Stimulated activated naive B cell treated with anti-CD40 and anti-IgM and Interleukin-4, amounts not matched to agents 10 μg/mL and 1 μg/mL and 100 μg/mL, for 72 hours (primary cell): ENCODE measurements at regions not wholly inside any gene's neighbourhood (a gene's known extent, or its start where the extent isn't known, plus 50 kb on each side); places are given as distances from the start of the nearest gene placed in this dataset.

Experiments used
- ATAC-seq, 2 donors: fragments of 150-1000 bp; cut with Tn5 transposase; replicated peaks; 2 replicates each; pipeline ENCODE4 v1.10.0; 2021; ENCODE audit warnings: moderate library complexity in 1 of 2
- DNase-seq: peaks from one replicate; pipeline ENCODE4 v3.0.0; 2021
- H3K27ac Mint-ChIP-seq: one replicate; pipeline ENCODE4 v1.8.0; 2022; ENCODE audit warnings: mild to moderate bottlenecking, mixed read lengths
- H3K27me3 Mint-ChIP-seq, 2 donors: one replicate each; pipeline ENCODE4 v1.8.0; 2022; ENCODE audit warnings: mixed read lengths in 2 of 2
- H3K36me3 Mint-ChIP-seq, 2 donors: one replicate each; pipeline ENCODE4 v1.8.0; 2022; ENCODE audit warnings: mixed read lengths in 2 of 2, mild to moderate bottlenecking in 1 of 2
- H3K4me1 Mint-ChIP-seq, 2 donors: one replicate each; pipeline ENCODE4 v1.8.0; 2022; ENCODE audit warnings: mixed read lengths in 2 of 2, mild to moderate bottlenecking in 1 of 2
- H3K4me3 Mint-ChIP-seq, 2 donors: one replicate each; pipeline ENCODE4 v1.8.0; 2022; ENCODE audit warnings: mild to moderate bottlenecking in 2 of 2, mixed read lengths in 2 of 2, moderate library complexity in 1 of 2
- H3K9me3 Mint-ChIP-seq, 2 donors: one replicate each; pipeline ENCODE4 v1.8.0; 2022; ENCODE audit warnings: mixed read lengths in 2 of 2, mild to moderate bottlenecking in 1 of 2

- Mint-ChIP-seq H3K36me3 (no peaks in the 10 kb centered on the region), H3K4me3 (no peak overlapping the region), H3K27ac (no peak overlapping the region), H3K4me1 (peaks cover 3 to 13% of the 10 kb centered on the region in 2 donors), H3K27me3 (peaks cover 7 to 15% of the 10 kb centered on the region in 2 donors), H3K9me3 (no peaks in the 10 kb centered on the region)
- DNase-seq (no peak), ATAC-seq (no peak)
Observed at GRCh38 chr2:237161189-237161588, 75.5 kb downstream of the COPS8 start.

DNA sequence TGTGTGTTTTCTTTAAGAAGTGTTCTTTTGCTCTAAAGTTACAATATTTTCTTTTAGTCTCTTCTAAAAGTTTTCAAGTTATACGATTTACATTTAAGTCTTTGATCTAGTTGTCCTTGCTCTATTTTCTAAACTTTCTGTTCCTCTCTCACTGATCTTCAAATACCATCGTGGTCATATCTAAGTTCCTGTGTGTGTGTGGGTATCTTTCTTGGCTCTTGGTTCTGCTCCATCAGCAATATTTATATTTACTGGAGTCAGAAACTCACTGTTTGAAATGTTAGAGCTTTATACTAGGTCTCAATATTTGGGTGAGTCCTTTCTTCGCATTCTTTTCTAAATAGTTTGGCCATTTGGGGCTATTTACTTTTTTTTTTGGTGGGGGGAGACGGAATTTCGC is 77.3 kb downstream of the COPS8 start:
- Mint-ChIP-seq H3K27ac (no peak overlapping the region), H3K4me3 (no peak overlapping the region), H3K27me3 (peaks cover 14 to 16% of the 10 kb centered on the region in 2 donors), H3K36me3 (no peaks in the 10 kb centered on the region), H3K4me1 (peaks cover 3 to 13% of the 10 kb centered on the region in 2 donors), H3K9me3 (peaks cover 0 to 2% of the 10 kb centered on the region in 2 donors)
- DNase-seq, result no peak
- ATAC-seq, result peak in 1 of 2 donors; percentile 64

GRCh38 chr2:237164474-237165042 is 78.9 kb downstream of the COPS8 start:
- Mint-ChIP-seq H3K27me3 (peaks cover 18 to 25% of the 10 kb centered on the region in 2 donors), H3K9me3 (peaks cover 9 to 11% of the 10 kb centered on the region in 2 donors), H3K4me3 (no peak overlapping the region), H3K4me1 (peaks cover under 1 to 13% of the 10 kb centered on the region in 2 donors), H3K36me3 (no peaks in the 10 kb centered on the region), H3K27ac (no peak overlapping the region)
- ATAC-seq (no peak), DNase-seq (no peak)

DNA sequence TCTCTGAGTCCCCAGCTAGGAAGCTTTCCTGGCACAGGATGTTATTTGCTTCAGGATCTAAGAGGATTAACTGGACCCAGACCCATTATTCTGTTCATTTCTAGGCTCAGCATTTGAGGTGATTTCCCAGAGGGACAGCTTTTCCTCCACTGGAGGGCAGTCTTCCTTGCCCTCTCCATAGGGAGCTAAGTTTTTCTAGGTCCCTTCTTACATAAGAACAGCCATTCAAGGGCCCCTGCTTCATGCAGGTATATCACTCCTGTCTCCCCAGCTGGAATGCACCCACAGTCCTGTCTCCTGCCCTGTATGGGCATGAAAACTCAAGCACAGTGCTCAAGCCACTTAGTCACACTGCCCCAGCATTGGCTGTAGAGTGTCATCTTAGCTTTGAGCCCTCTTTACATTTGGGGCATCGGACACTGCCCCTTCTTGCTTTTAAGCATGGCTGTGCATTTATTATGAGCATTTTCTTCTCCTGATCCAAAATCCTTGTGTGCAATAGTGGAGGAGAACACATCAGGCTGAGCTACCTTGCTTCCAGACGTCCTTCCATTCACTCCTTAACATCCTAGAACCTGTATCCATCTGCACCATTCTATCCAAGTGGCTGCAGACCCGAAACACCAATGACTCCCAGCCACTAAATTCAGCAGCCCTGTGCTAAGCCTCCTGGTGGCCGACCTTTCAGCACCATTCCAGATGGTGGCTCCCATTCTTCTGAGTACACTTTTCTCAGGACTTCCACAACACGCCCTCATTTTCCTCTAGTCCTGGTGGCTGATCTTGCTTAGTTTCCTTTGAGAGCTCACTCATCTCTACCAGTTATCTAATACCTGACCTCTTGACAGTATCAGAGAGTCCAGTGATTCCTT is 80.0 kb downstream of the COPS8 start:
- peaks cover 21 to 30% of the 10 kb centered on the region in 2 donors for H3K27me3 Mint-ChIP-seq
- ATAC-seq, result no peak
- no peak overlapping the region for H3K27ac Mint-ChIP-seq
- H3K4me1 Mint-ChIP-seq, result peaks cover 0 to 7% of the 10 kb centered on the region in 2 donors
- H3K9me3 Mint-ChIP-seq, result peaks cover 9 to 11% of the 10 kb centered on the region in 2 donors
- H3K4me3 Mint-ChIP-seq, result no peak overlapping the region
- no peaks in the 10 kb centered on the region for H3K36me3 Mint-ChIP-seq
- no peak for DNase-seq

GRCh38 chr2:237167038-237167437 is 81.3 kb downstream of the COPS8 start:
- Mint-ChIP-seq H3K27ac (no peak overlapping the region), H3K27me3 (peaks cover 21 to 30% of the 10 kb centered on the region in 2 donors), H3K9me3 (peaks cover 9 to 11% of the 10 kb centered on the region in 2 donors), H3K4me1 (peaks cover 0 to 7% of the 10 kb centered on the region in 2 donors), H3K36me3 (no peaks in the 10 kb centered on the region), H3K4me3 (no peak overlapping the region)
- DNase-seq, result no peak
- ATAC-seq, result no peak

- Mint-ChIP-seq H3K27me3 (peaks cover 21 to 30% of the 10 kb centered on the region in 2 donors), H3K9me3 (peaks cover 9 to 11% of the 10 kb centered on the region in 2 donors), H3K4me1 (peaks cover 0 to 3% of the 10 kb centered on the region in 2 donors), H3K36me3 (no peaks in the 10 kb centered on the region), H3K4me3 (no peak overlapping the region), H3K27ac (no peak overlapping the region)
- DNase-seq (no peak), ATAC-seq (no peak)
Observed at GRCh38 chr2:237167934-237168333, 82.2 kb downstream of the COPS8 start.

DNA sequence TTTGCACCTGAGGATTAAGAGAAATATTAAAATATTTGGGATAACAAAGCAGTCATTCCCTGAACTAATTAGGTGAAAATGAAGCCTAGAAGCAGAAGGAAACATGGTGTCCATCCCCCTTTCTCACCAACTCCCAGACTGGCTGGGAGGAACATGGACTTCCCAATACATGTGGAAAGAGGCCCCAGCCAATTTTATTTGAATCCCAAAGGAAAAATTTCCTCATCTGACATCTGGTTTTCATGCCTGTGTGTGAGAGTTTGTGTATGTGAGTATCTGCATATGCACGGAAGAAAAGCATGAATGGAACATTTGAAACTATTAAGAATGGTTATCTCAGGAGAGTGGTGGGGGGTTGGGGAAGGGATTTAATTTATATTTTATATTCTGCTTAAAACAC is 84.3 kb downstream of the COPS8 start:
- Mint-ChIP-seq H3K27me3 (peaks cover 21 to 30% of the 10 kb centered on the region in 2 donors), H3K27ac (no peak overlapping the region), H3K4me1 (no peaks in the 10 kb centered on the region), H3K4me3 (no peak overlapping the region), H3K36me3 (no peaks in the 10 kb centered on the region), H3K9me3 (peaks cover 15 to 17% of the 10 kb centered on the region in 2 donors)
- no peak for ATAC-seq
- no peak for DNase-seq

DNA sequence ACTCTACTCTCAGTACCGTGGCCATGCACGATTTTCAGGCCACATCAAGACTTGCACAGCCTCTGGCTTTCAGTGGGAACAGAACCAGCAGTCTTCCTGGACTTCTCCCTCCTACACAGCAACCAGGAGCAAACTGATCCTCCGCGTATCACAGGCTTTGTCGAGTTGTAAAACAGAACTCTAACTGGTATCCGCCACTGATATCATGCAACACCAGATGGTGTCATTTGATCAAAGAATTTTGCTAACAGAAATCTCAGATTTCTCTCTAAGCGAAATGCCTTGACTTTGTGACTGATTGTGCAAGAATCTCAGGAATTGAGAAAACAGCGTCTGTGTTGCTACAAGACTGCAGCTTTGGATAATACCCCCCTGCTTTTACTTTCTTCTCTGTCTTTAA is 85.7 kb downstream of the COPS8 start:
- DNase-seq (no peak), ATAC-seq (no peak)
- Mint-ChIP-seq H3K27ac (no peak overlapping the region), H3K4me3 (no peak overlapping the region), H3K36me3 (no peaks in the 10 kb centered on the region), H3K27me3 (peaks cover 13 to 22% of the 10 kb centered on the region in 2 donors), H3K9me3 (peaks cover 17 to 21% of the 10 kb centered on the region in 2 donors), H3K4me1 (no peaks in the 10 kb centered on the region)

DNA sequence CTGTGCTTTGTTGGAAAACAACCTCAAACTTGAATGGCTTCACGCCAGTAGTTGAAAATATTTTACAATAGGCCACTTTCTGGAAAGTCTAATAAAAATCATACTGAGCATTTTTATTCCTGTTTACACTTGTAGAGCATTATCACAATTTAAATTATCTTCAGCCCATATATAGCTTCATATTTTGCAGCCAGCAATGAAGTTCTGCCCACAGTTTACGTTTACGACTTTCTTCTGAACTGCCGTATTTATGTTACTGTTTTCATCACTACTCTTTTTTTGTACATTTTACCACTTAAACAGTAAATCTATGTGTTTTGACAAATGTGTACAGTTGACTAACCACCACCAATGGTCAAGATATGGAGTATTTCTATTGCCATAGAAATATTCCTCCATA is 86.2 kb downstream of the COPS8 start:
- H3K27me3 Mint-ChIP-seq, result peaks cover 12 to 17% of the 10 kb centered on the region in 2 donors
- H3K36me3 Mint-ChIP-seq, result no peaks in the 10 kb centered on the region
- ATAC-seq (no peak), DNase-seq (no peak)
- no peak overlapping the region for H3K4me3 Mint-ChIP-seq
- H3K4me1 Mint-ChIP-seq, result no peaks in the 10 kb centered on the region
- H3K9me3 Mint-ChIP-seq, result peaks cover 17 to 21% of the 10 kb centered on the region in 2 donors
- no peak overlapping the region for H3K27ac Mint-ChIP-seq

- Mint-ChIP-seq H3K4me3 (no peak overlapping the region), H3K4me1 (no peaks in the 10 kb centered on the region), H3K27me3 (peaks cover 12 to 13% of the 10 kb centered on the region in 2 donors), H3K9me3 (peaks cover 7 to 9% of the 10 kb centered on the region in 2 donors), H3K27ac (no peak overlapping the region), H3K36me3 (no peaks in the 10 kb centered on the region)
- ATAC-seq (no peak), DNase-seq (no peak)
Observed at GRCh38 chr2:237177052-237177451, 91.4 kb downstream of the COPS8 start.

GRCh38 chr2:237177986-237178385 is 92.3 kb downstream of the COPS8 start:
- DNase-seq (no peak), ATAC-seq (no peak)
- Mint-ChIP-seq H3K4me1 (no peaks in the 10 kb centered on the region), H3K9me3 (peaks cover 7 to 9% of the 10 kb centered on the region in 2 donors), H3K27me3 (peaks cover 13 to 17% of the 10 kb centered on the region in 2 donors), H3K4me3 (no peak overlapping the region), H3K36me3 (no peaks in the 10 kb centered on the region), H3K27ac (no peak overlapping the region)

DNA sequence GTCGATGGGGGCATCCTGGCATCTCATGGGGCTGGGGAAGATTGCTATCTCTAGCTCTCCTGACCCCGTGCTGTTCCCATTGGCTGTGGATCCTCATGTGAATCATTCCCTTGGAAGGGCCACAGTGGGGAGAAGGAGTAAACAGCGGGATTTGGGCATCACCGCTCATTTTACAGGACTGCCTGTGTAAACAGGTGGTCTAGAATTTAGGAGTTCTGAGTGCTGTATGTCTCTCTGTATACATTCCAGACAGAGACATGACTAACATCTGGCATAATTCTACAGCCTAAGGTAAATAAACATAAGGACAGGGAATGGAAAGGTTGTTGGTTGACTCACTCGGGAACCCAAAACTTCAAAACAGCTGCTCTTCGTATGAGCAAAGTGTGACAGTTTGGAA is 92.7 kb downstream of the COPS8 start:
- H3K27me3 Mint-ChIP-seq, result peaks cover 13 to 17% of the 10 kb centered on the region in 2 donors

GRCh38 chr2:237179161-237179560 is 93.5 kb downstream of the COPS8 start:
- Mint-ChIP-seq H3K27ac (no peak overlapping the region), H3K4me3 (no peak overlapping the region), H3K27me3 (peaks cover 14 to 22% of the 10 kb centered on the region in 2 donors), H3K36me3 (no peaks in the 10 kb centered on the region), H3K9me3 (peaks cover 4% of the 10 kb centered on the region in 2 donors), H3K4me1 (no peaks in the 10 kb centered on the region)
- DNase-seq (no peak), ATAC-seq (no peak)

More for the DNA sequence above, 92.7 kb downstream of the COPS8 start:
- no peak overlapping the region for H3K27ac Mint-ChIP-seq
- no peaks in the 10 kb centered on the region for H3K4me1 Mint-ChIP-seq
- ATAC-seq (no peak), DNase-seq (no peak)
- H3K9me3 Mint-ChIP-seq, result peaks cover 7% of the 10 kb centered on the region in 2 donors
- H3K36me3 Mint-ChIP-seq, result no peaks in the 10 kb centered on the region
- no peak overlapping the region for H3K4me3 Mint-ChIP-seq

- Mint-ChIP-seq H3K4me1 (no peaks in the 10 kb centered on the region), H3K36me3 (no peaks in the 10 kb centered on the region), H3K27me3 (peaks cover 18 to 24% of the 10 kb centered on the region in 2 donors), H3K4me3 (no peak overlapping the region), H3K27ac (no peak overlapping the region), H3K9me3 (peaks cover 1 to 3% of the 10 kb centered on the region in 2 donors)
- DNase-seq (no peak), ATAC-seq (no peak)
Observed at GRCh38 chr2:237180187-237180586, 94.5 kb downstream of the COPS8 start.

- Mint-ChIP-seq H3K27me3 (peaks cover 18 to 30% of the 10 kb centered on the region in 2 donors), H3K4me1 (no peaks in the 10 kb centered on the region), H3K9me3 (no peaks in the 10 kb centered on the region), H3K27ac (no peak overlapping the region), H3K4me3 (no peak overlapping the region), H3K36me3 (no peaks in the 10 kb centered on the region)
- ATAC-seq (no peak), DNase-seq (no peak)
Observed at GRCh38 chr2:237180987-237181386, 95.3 kb downstream of the COPS8 start.
